HG03575 (cell line): ENCODE measurements at regions not wholly inside any gene's neighbourhood (a gene's known extent, or its start where the extent isn't known, plus 50 kb on each side); places are given as distances from the start of the nearest gene placed in this dataset.
"Not testable (repeated sequence)": the region's sequence is repeated elsewhere in the genome, so short reads cannot be mapped to it uniquely, and the experiment has no call there.

Source experiments
- ATAC-seq: cut with Tn5 transposase; IDR thresholded peaks from one replicate; pipeline ENCODE4 v1.9.1; 2021; ENCODE audit not compliant: unreplicated experiment, insufficient number of reproducible peaks, low FRiP score; ENCODE audit errors: extremely low read depth

DNA sequence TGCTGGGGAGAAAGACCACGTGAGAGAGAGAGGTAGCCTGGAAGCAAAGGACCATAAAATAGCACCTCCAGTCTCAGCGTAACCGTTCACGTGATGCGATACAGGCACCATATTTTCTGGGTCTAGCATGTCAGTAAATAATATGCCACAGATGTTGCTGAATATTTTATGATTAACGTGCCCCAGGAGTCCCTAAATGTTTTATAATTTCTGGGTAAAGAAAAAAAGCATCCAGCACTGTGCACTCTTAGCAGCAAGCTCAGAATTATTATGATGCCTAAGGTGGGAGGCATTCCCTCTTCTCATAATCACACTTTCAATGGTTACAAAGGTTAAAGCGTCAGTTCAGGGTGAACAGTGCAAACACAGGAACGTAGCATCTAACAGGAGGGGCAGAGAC is 121.8 kb downstream of the CAVIN4 start:
- no peak for ATAC-seq

DNA sequence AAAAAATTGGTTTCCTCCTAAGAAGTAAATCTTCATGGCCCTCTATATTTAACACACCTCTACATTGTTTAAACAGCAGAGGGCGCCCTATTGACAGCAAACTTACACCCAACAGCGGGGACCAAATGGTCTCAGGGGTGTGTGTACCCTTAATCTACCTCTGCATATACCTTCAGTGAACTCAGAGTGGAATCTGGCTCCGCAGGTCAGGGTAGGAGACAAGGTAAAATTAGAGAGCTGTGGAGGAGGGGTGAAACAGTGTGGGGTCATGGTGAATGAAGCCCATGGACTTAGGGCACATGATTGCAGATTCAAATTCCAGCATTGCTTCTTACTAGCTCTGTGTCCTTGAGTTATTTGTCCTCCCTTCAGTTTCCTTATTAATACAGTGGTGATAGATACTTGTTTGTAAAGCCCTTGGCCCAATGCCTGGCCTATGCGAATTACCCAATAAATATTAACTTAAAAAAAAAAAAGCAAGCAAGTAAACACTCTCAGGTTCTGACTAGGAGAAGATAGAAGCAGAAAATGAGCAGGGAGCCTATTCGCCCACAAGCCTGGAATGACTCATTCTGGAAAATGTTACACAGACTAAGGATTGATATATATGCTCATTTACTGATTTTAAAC is 122.9 kb downstream of the CAVIN4 start:
- no peak for ATAC-seq

DNA sequence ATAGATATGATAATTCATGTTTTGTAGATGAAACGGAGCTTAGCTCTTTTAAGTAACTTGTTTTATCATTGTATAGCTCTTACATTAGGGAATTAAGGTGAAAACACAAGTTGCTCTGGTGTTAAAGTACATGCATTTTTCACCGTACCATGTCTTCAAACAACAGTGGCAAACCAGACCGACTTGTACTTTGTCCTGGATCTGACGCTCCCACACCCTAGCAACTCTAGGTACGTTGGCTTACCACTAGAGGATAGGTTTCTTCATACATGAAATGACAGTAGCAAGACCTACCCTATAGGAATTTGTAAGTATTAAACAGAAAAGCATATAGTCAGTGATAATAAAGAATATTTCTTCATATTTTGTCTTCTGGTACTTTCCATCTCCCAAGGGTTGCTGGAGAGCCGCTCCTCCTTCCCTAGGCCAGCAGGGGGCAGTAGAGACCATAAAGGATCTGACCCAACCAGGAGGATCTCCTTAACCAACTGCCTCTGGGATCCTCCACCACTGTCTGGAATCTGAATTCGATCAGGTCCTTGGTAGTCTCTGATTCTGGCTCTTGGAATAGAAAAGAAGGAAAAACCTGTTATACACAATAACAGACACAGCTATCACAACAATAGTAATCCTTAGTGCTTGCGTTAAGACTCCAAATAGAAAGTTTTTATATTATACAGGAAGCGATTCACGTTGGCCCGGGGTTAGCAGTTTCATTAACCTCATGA is 136.7 kb downstream of the CAVIN4 start:
- ATAC-seq: no peak

DNA sequence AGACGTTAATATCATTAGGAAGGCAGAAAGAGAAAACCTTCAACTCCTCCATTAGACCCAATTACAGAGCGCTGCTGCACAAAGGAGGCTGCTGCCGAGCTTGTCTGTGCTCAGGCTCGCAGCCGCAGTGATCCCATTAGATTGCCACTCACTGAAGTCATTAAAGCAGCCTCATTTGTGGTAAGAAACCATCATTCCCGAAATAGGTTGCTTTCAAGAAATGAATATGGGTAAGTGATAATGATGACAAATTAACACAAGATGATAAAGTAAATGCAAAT is 137.2 kb downstream of the CAVIN4 start:
- ATAC-seq: no peak

DNA sequence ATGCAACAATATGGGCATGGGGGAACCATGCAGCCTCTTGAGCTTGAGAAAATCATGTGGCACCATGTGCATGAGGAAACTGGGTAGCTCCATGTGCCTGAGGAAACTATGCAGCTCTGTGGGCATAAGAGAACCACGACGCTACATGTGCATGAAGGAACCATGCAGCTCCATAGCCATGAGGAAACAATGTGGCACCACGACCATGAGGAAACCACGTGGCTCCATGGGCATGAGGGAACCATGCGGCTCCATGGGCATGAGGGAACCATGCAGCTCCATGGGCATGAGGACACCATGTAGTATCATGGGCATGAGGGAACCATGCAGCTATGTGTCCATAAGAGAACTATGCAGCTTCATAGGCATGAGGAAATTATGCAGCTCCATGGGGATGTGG is 140.8 kb downstream of the CAVIN4 start:
- no peak for ATAC-seq

DNA sequence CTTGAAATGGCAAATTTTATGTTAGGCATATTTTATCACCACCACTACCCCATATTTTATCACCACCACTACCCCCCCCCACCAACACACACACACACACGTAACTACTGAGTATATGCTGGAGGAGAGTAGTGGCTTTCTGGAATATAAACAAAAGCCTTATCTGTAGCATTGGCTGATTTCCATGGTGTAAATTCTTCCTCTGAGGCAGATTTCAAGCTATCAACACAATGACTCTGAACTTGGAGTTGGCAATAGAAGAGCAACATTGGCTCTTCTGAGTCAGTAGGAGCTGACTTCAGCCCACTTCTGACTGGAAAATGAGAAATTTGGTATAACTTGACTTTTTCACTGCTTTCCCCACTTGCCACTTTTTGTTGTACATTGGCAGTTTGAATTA is 143.0 kb downstream of the CAVIN4 start:
- ATAC-seq: no peak

DNA sequence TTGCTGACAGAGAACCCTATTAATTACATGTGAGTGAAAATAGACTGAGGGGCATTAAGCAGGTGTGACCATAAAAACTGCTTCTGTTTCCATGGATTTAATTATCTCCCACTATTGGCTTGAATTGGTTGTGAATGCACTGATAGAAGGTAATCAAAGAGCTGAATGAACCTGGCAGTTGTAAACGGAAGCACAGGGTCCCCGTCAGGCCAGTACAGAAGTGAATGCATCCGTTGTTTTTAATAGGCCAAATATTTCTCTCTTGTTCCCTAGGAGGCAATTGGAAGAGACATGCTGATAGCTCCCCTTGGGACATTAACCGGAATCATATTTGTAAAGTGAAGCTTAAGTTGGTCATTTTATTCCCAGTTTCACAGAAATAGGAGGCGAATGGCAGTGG is 147.0 kb downstream of the CAVIN4 start:
- no peak for ATAC-seq

DNA sequence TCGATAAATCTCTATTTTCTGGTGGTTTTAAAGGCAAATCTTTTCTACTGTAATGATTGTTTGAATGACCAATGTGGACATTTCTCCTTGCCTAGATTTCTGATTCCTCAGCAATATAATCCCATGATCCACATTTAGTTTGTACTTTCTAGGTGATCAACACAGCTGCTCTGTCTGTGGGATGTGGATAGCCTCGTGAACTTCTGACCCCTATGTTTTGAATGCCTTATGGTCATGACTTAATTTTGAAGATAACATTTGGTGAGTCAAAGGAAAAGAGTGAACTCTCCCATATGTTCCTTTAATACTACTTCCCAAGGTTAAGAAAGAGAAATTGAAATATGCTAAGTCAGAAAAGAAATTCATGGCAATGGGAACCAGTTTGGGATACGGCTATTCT is 147.5 kb downstream of the CAVIN4 start:
- no peak for ATAC-seq

DNA sequence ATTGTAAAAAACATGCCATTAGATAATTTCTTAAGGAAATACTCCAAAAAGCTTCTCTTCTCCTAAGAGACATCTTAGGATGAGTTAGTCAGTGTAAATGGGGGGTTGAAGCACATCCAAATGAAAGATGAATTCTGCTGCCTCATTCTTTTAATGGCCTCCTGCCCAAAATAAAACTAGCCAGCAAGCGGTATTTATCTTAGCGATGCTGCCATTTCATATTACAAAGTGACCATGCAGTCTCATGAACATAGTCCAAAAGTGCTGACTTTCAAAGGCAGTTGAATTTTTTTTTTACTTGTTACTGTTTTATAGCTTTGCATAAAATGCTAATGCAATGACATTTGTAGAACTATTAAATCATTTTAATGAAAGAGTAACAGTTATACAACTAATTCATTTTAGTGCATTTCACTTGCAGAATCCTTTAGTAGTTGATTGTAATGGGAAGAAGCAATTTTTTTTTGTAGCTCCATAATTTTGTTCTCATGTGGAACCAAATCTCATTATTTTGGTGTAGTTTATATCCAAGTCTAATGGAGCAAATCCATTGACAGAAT is 151.5 kb downstream of the CAVIN4 start:
- ATAC-seq: no peak

DNA sequence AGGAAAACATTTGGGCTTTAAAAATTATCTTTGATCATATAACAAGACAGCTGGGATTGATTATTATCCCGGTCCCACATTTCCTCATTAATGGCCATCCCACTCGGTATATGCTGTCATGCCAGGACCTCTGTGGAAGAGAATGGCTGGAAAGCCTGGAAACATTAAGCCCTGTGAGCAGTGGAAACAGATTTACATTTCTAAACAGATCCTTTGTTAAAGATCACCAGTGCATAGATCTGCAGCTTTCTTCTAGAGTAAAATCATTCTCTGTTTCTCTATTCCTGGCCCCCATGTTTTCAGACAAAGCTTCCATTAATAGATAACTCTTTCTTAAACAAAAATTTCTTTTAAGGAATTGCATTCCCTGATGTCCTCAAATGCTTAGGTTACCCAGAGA is 152.2 kb downstream of the CAVIN4 start:
- no peak for ATAC-seq

DNA sequence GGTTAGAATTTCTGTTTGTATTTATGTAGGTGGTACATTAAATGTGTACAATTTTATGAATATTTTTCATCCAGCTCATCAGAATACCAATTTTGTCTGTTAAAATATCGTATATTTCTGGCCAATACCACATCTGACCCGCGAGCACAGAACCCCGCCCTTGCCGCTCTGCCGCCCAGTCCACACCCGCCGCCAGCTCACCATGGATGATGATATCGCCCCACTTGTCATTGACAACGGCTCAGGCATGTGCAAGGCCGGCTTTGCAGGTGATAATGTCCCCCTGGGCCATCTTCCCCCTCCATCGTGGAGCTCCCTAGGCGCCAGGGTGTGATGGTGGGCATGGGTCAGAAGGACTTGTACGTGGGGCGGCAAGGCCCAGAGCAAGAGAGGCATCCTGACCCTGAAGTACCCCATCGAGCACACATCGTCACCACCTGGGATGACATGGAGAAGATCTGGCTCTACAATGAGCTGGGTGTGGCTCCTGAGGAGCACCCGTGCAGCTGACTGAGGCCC is 153.2 kb downstream of the CAVIN4 start:
- no peak for ATAC-seq

DNA sequence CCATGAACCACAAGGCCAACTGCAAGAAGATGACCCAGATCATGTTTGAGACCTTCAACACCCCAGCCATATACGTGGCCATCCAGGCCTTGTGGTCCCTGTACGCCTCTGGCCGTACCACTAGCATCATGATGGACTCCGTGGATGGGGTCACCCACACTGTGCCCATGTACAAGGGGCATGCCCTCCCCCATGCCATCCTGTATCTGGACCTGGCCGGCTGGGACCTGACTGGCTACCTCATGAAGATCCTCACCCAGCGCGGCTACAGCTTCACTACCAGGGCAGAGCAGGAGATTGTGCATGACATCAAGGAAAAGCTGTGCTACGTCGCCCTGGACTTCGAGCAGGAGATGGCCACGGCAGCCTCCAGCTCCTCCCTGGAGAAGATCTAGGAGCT is 153.7 kb downstream of the CAVIN4 start:
- no peak for ATAC-seq

DNA sequence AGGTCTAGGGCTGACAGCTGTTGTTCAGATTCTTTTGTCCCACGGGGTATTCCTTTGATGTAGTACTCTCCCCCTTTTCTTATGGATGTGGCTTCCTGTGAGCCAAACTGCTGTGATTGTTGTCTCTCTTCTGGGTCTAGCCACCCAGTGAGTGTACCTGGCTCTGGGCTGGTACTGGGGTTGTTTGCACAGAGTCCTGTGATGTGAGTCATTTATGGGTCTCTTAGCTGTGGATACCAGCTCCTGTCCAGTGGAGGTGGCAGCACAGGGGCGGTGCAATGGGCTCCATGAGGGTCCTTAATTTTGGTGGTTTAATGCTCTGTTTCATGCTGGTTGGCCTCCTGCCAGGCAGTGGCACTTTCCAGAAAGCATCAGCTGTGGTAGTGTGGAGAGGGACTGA is 161.3 kb downstream of the CAVIN4 start:
- no peak for ATAC-seq

DNA sequence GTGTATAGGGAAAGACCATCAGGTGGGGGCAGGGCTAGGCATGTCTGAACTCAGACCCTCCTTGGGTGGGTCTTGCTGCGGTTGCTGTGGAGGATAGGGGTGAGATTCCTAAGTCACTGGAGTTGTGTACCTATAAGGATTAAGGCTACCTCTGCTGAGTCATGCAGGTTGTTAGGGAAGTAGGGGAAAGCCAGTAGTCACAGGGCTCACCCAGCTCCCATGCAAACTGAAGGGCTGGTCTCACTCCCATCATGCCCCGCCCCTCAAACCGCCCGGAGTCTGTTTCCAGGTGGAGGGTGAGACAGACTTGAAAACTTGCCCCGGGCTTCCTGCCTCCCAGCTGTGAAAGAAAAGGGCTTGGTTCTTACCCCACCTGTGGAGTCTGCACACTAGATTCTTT is 161.8 kb downstream of the CAVIN4 start:
- ATAC-seq: no peak

DNA sequence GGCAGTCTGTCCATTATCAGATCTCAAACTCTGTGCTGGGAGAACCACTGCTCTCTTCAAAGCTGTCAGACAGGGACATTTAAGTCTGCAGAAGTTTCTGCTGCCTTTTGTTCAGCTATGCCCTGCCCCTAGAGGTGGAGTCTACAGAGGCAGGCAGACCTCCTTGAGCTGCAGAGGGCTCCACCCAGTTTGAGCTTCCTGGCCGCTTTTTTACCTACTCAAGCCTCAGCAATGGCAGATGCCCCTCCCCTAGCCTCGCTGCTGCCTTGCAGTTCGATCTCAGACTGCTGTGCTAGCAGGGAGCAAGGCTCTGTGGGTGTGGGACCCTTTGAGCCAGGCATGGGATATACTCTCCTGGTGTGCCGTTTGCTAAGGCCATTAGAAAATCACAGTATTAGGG is 171.1 kb downstream of the CAVIN4 start:
- ATAC-seq: not testable (repeated sequence)

DNA sequence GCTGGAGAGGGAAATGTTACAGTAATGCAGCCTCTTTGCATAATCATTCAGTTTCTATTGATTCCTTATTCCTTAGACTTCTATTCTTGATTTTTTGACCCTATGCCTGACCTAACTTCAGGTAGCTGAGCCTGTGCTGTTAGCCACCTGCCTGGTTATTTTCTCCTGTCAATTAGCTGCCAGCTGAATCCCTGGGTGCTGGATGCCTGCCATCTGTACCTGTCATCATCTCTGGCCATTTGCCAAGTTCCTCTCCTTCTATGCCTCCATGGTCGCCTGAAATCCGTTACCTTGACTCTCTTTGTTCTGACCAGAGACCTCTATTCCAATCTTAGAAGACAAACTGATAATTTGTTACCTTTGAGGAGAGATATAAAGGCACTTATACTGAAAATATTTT is 178.3 kb downstream of the CAVIN4 start:
- no peak for ATAC-seq

DNA sequence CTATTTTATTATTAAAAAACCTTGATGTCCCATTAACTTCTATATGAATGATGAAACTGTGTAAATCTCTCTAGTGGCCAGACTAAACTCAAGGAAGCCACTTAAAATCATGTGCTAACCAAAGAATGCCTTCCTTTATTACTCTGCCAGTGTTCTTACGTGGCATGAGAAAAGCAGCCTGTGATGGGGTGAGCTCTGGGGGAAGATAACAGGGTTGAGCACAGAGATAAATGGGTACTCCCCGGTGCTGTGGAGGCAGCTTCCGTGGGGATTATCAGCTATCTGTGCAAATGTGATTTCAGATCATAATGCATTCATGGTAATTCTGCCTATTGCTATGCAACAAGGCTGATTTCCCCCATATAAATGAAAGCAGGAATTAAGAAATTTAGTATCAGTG is 181.3 kb downstream of the CAVIN4 start:
- ATAC-seq: no peak

DNA sequence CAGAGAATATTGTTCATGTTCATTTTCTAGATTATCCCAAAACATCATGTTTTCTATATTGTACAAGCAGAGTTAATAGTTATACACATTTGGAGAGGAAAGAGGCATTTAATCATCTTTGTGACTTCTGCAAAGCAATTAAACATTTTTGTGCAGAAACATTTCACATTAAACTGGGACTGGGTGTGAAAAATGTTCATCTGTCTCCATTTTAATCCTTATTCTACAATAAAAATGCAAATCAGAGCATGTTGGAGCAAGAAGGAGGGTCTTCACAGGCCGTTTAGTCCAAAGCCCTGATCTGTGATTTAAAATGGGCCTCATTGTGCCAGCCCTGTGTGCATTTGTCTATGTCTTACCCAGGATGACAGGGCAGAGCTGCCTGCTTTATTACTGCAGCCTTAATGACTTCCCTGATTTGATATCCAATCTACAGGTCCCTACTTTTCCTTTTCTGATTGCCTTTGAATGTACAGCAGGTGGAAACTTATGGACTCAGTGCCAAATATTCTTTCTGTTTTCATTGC is 183.5 kb downstream of the CAVIN4 start:
- no peak for ATAC-seq

DNA sequence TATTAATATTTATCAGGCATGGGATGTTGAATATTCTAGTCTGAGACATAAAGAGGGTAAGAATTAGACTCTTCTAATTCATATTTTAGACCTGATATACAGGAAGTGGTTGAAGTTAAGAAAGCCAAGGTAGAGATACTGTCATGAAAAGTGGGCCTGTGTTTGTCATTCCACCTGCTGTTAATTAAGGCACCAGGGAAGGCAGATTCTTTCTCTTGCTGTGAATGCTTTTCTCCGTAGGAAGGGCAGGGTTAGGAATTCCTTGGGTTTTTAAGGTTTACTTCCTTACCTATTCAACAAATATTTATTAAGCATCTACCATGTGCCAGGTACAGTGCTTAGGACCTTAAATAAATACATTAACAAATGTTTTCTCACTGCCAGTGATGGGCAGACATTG is 196.4 kb downstream of the CAVIN4 start:
- ATAC-seq: no peak

DNA sequence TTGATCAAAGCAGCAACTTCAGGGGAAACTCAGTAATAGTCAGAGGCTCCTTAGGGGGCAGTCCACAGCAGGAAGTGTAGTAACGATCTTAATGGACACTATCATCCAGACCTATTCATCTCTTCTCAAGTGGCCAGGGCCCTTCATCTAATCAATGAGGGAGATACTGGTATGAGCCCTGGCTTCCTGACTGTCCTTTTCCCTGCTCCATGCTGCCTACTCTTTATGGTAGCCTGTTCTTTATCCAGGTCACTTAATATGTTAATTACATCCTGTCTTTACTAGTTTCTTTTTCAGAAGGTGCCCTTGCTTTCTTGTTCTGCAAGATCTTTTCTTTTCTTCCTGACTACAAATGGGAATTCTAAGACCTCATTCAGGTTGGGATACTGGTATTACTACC is 197.1 kb downstream of the CAVIN4 start:
- no peak for ATAC-seq
